ENCODE measurements at regions not wholly inside any gene's neighbourhood (a gene's known extent, or its start where the extent isn't known, plus 50 kb on each side); places are given as distances from the start of the nearest gene placed in this dataset.

GRCh38 chr18:10015288-10015701 is 101.5 kb downstream of the VAPA start:
- Histone ChIP-seq H3K27ac (ENCODE audit: control insufficient read depth, insufficient read depth, low read length) (peak overlapping the region; percentile 53), H3K9me1 (ENCODE audit: control insufficient read depth, extremely low read depth, insufficient read depth, low read length) (no peaks in the 10 kb centered on the region), H3K9ac (ENCODE audit: control insufficient read depth, extremely low read depth, insufficient read depth, low read length) (peak overlapping the region; percentile 12), H3K4me2 (ENCODE audit: control insufficient read depth, extremely low read depth, insufficient read depth, low read depth, low read length) (peak overlapping the region; percentile 85), H3K27me3 (ENCODE audit: control insufficient read depth, extremely low read depth, insufficient read depth, low read length) (no peaks in the 10 kb centered on the region), H4K20me1 (ENCODE audit: control insufficient read depth, extremely low read depth, insufficient read depth, low read length) (no peaks in the 10 kb centered on the region), H3K79me2 (ENCODE audit: control insufficient read depth, insufficient read depth, low read length) (no peaks in the 10 kb centered on the region), H3K4me1 (ENCODE audit: control insufficient read depth, extremely low read depth, insufficient read depth, low read length) (peaks cover 26% of the 10 kb centered on the region), H3K4me3 (ENCODE audit: control insufficient read depth in 2 of 3, extremely low read depth in 1 of 3, insufficient read depth in 2 of 3, low read depth in 1 of 3, low read length in 3 of 3) (peak overlapping the region in 1 of 3 experiments; percentile 34), H3K9me3 (ENCODE audit: control insufficient read depth, low read depth, low read length) (no peaks in the 10 kb centered on the region), H2AFZ (ENCODE audit: control insufficient read depth, low read length) (peak overlapping the region; percentile 86), H3K36me3 (ENCODE audit: control insufficient read depth in 2 of 2, extremely low read depth in 1 of 2, insufficient read depth in 2 of 2, low read length in 2 of 2) (no peaks in the 10 kb centered on the region)
- peak; percentile 63 for DNase-seq (ENCODE audit: low read depth, low spot score)
- peak; percentile 73 for FAIRE-seq
- no peak for TF ChIP-seq CTCF (optimal IDR thresholded peaks at IDR 0.05 in 1 of 3, IDR thresholded peaks at IDR 0.05 in 1 of 3, conservative IDR thresholded peaks at IDR 0.05 in 1 of 3; ENCODE audit: extremely low read depth in 1 of 3, insufficient read depth in 2 of 3, low read length in 3 of 3)
- TF ChIP-seq EZH2 (IDR thresholded peaks at IDR 0.05; ENCODE audit: low read length) = no peak
- dilution Hi-C loops (cut with MboI; ENCODE audit: extremely low pct_ligation_motif_present, low sequenced_read_pairs) = no loop called here

- peaks cover 26% of the 10 kb centered on the region for H3K4me1 ChIP-seq (ENCODE audit: control insufficient read depth, extremely low read depth, insufficient read depth, low read length)
- H3K79me2 ChIP-seq (ENCODE audit: control insufficient read depth, insufficient read depth, low read length) = no peaks in the 10 kb centered on the region
- no peaks in the 10 kb centered on the region for H3K9me1 ChIP-seq (ENCODE audit: control insufficient read depth, extremely low read depth, insufficient read depth, low read length)
- peak overlapping the region; percentile 71 for H2AFZ ChIP-seq (ENCODE audit: control insufficient read depth, low read length)
- H3K4me2 ChIP-seq (ENCODE audit: control insufficient read depth, extremely low read depth, insufficient read depth, low read depth, low read length) = peak overlapping the region; percentile 85
- no peaks in the 10 kb centered on the region for H4K20me1 ChIP-seq (ENCODE audit: control insufficient read depth, extremely low read depth, insufficient read depth, low read length)
- no peaks in the 10 kb centered on the region for H3K9me3 ChIP-seq (ENCODE audit: control insufficient read depth, low read depth, low read length)
- H3K9ac ChIP-seq (ENCODE audit: control insufficient read depth, extremely low read depth, insufficient read depth, low read length) = no peak overlapping the region
- H3K36me3 ChIP-seq (ENCODE audit: control insufficient read depth in 2 of 2, extremely low read depth in 1 of 2, insufficient read depth in 2 of 2, low read length in 2 of 2) = no peaks in the 10 kb centered on the region
- peak overlapping the region; percentile 58 for H3K27ac ChIP-seq (ENCODE audit: control insufficient read depth, insufficient read depth, low read length)
- DNase-seq (ENCODE audit: low read depth, low spot score) (peak; percentile 26), FAIRE-seq (peak; percentile 82)
- peak; percentile 36 to 75 (median 51) for TF ChIP-seq CTCF (optimal IDR thresholded peaks at IDR 0.05 in 1 of 3, IDR thresholded peaks at IDR 0.05 in 1 of 3, conservative IDR thresholded peaks at IDR 0.05 in 1 of 3; ENCODE audit: extremely low read depth in 1 of 3, insufficient read depth in 2 of 3, low read length in 3 of 3)
- TF ChIP-seq EZH2 (IDR thresholded peaks at IDR 0.05; ENCODE audit: low read length) = no peak
- no peaks in the 10 kb centered on the region for H3K27me3 ChIP-seq (ENCODE audit: control insufficient read depth, extremely low read depth, insufficient read depth, low read length)
- peak overlapping the region in 1 of 3 experiments; percentile 14 for H3K4me3 ChIP-seq (ENCODE audit: control insufficient read depth in 2 of 3, extremely low read depth in 1 of 3, insufficient read depth in 2 of 3, low read depth in 1 of 3, low read length in 3 of 3)
- dilution Hi-C loops (cut with MboI; ENCODE audit: extremely low pct_ligation_motif_present, low sequenced_read_pairs) = no loop called here
These were observed 102.4 kb downstream of the VAPA start for GRCh38 chr18:10015941-10016819.

Measured in keratinocyte (primary cell).